D721Med (cell line): ENCODE measurements at regions not wholly inside any gene's neighbourhood (a gene's known extent, or its start where the extent isn't known, plus 50 kb on each side); places are given as distances from the start of the nearest gene placed in this dataset.
A peak's percentile ranks its signal among the peaks of the same experiment; 100 is the strongest.
"Not testable (repeated sequence)": the region's sequence is repeated elsewhere in the genome, so short reads cannot be mapped to it uniquely, and the experiment has no call there.

Experiments used
- DNase-seq: peaks from one replicate; pipeline ENCODE4 v3.0.0; 2011; ENCODE audit warnings: low spot score; ENCODE audit not compliant: insufficient read length
- FAIRE-seq: peaks from 2 replicates; lab custom pipeline; 2011; peaks lifted over from hg19 to GRCh38; lab: Jason Lieb, UNC
- CTCF ChIP-seq: IDR thresholded peaks from 2 replicates; pipeline ENCODE4 v1.5.1; 2012; ENCODE audit warnings: mild to moderate bottlenecking, control low read depth; ENCODE audit not compliant: insufficient read depth; ENCODE audit errors: missing control alignments

DNA sequence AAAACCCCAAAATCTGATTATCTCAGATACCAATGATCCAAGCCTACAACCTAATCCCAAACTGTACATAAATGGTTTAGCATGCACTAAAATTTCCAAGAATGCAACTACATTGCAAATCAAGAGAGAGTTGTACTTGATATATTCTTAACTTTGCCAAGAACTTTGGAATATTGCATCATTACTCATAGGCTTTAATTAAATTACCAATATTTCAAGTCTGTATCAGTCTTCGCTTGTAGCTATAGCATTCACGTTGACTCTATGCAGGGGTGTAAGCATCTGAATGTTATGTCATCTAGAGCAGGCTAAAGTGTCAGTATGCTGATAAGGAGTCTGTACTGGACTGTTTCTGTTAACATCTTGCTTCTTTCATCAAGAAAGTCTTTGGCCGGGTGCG, 56.3 kb downstream of the FOXI3 start:
- DNase-seq (no peak), FAIRE-seq (no peak)
- TF ChIP-seq CTCF = no peak

- no peak for DNase-seq
- FAIRE-seq = no peak
- no peak for TF ChIP-seq CTCF
Measured at GRCh38 chr2:88377641-88377991, 74.9 kb downstream of the FOXI3 start.

DNA sequence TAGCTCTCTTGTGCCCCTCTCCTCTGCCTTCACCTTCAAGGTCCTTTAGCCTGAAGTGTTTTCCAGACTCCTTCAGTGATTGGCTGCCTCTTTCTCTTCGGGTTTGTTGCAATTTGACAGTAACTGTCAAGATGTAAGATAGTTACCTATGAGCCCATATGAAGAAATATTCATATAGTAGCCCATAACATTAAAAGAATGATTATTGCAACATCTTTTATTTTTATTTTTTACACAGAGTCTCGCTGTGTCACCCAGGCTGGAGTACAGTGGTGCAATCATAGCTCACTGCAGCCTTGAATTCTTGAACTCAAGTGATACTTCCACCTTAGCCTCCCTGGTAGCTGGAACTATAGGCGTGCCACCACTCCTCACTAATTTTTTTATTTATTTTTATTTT, 80.5 kb downstream of the FOXI3 start:
- FAIRE-seq = no peak
- TF ChIP-seq CTCF = no peak

DNA sequence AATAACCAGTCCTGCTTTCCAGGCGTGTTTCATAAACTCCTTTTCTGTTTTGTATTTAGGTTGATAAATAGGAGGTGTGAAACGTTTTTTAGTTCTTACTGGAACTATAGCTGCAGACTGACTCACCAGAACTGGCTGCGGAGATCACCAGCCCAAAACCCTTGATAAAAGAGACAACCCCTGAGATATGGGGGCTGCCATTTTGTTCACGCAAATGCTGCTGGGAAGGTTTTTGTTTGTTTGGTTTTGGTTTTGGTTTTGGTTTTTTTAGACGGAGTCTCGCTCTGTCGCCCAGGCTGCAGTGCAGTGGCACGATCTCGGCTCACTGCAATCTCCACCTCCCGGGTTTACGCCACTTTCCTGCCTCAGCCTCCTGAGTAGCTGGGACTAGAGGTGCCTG, 87.1 kb downstream of the FOXI3 start:
- not testable (repeated sequence) for DNase-seq, FAIRE-seq

More for the DNA sequence above, 80.5 kb downstream of the FOXI3 start:
- DNase-seq = no peak

DNA sequence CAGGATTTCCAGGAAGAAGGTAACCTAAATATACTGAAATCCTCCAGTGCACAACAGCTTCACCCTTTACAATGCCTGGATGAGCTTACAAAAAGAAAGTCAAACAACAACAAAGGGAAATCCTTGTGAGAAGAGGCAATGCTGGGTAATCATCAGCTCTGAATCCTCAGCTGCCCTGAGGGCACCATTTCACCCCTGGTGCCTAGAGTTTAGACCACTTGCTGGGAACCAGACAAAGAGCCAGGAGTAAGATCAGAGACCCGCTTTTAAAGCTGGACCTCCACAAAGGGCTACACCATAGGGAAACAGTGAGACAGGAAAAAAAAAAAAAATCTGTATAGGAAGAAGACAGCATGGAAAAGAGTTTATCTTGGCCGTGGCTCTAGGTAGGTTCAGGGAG, 97.0 kb downstream of the FOXI3 start:
- no peak for FAIRE-seq

DNA sequence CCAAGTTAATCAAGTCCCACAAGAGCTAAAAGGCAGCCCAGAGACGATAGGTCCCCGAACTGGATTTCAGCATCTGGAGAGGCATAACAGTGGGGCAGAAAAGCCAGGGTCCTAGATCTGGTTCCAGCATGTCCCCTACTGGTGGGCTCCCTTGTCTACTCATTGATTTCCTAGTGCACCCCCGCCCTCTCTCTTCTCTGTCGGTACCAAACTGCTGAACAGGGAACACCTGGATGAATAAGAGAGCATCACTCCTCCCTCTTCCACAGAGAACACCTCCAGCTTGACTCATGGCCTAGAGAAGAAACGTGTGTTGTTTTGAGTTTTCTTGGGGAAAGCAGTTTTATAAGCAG, 101.3 kb downstream of the FOXI3 start:
- FAIRE-seq (no peak), DNase-seq (no peak)
- TF ChIP-seq CTCF = no peak

More for the DNA sequence above, 97.0 kb downstream of the FOXI3 start:
- DNase-seq = no peak
- no peak for TF ChIP-seq CTCF

- TF ChIP-seq CTCF = peak; percentile 54
- DNase-seq (no peak), FAIRE-seq (no peak)
Measured at GRCh38 chr2:88350331-88351248, 101.9 kb downstream of the FOXI3 start.
